SK-N-SH (cell line): ENCODE measurements at regions not wholly inside any gene's neighbourhood (a gene's known extent, or its start where the extent isn't known, plus 50 kb on each side); places are given as distances from the start of the nearest gene placed in this dataset.

ENCODE experiments used
- EZH2phosphoT487 ChIP-seq: fragments of 200-600 bp; sonication (generic); IDR thresholded peaks from 2 replicates; pipeline ENCODE4 v1.6.1; 2017; ENCODE audit warnings: low read depth, mixed run types, mild to moderate bottlenecking, antibody characterized with exemption, moderate library complexity, borderline replicate concordance
- FOSL2 ChIP-seq: IDR thresholded peaks from 2 replicates; pipeline ENCODE4 v1.4.0; 2012; ENCODE audit warnings: low read depth, mild to moderate bottlenecking, moderate library complexity, borderline replicate concordance
- POLR2AphosphoS5 ChIP-seq: IDR thresholded peaks from 2 replicates; pipeline ENCODE4 v1.6.1; 2012; ENCODE audit warnings: low read depth, low read length
- RAD21 ChIP-seq: IDR thresholded peaks from 2 replicates; pipeline ENCODE4 v1.6.1; 2012; ENCODE audit warnings: mild to moderate bottlenecking, low read length
- SMC3 ChIP-seq: IDR thresholded peaks from 2 replicates; pipeline ENCODE4 v1.6.1; 2012; ENCODE audit warnings: low read depth, low read length, improper control_type of control experiment
- TAF1 ChIP-seq: IDR thresholded peaks from 2 replicates; pipeline ENCODE4 v1.6.1; 2012; ENCODE audit warnings: low read depth, mild to moderate bottlenecking, low read length, moderate library complexity, borderline replicate concordance
- TEAD4 ChIP-seq: IDR thresholded peaks from 2 replicates; pipeline ENCODE4 v1.4.0; 2012; ENCODE audit warnings: mild to moderate bottlenecking, borderline replicate concordance; ENCODE audit not compliant: insufficient read depth
- YY1 ChIP-seq: IDR thresholded peaks from 2 replicates; pipeline ENCODE4 v1.4.0; 2012; ENCODE audit warnings: low read depth, mild to moderate bottlenecking
- TF ChIP-seq, protein P1 (sequence below): fragments of 200-600 bp; sonication (generic); IDR thresholded peaks from 2 replicates; pipeline ENCODE4 v1.6.1; 2017; ENCODE audit warnings: antibody characterized with exemption, mild to moderate bottlenecking, moderate library complexity
- TF ChIP-seq, protein P2 (sequence below): IDR thresholded peaks from 2 replicates; pipeline ENCODE4 v1.4.0; 2012; ENCODE audit warnings: low read depth
- TF ChIP-seq, protein P3 (sequence below): IDR thresholded peaks from 2 replicates; pipeline ENCODE4 v1.4.0; 2012; ENCODE audit warnings: low read depth, borderline replicate concordance

DNA sequence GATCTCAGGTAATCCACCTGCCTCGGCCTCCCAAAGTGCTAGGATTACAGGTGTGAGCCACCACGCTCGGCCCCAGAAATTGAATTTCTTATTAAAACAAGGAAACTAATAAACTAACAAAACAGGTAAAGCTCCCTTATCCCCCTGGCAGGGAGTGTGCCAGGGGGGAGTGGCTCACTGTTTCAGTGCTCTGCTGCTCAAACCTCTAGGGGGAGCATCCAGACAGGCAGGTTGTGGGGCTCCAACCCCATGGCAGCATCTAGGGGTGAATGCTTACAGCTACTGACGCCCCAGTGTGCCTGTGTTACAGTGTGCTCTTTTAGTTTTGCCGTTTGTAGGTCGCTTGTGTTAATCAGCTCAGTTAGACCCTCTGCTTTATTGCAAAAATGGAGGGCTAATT lies 605.0 kb downstream of the GABRG1 start:
- TF ChIP-seq, protein P1, sequence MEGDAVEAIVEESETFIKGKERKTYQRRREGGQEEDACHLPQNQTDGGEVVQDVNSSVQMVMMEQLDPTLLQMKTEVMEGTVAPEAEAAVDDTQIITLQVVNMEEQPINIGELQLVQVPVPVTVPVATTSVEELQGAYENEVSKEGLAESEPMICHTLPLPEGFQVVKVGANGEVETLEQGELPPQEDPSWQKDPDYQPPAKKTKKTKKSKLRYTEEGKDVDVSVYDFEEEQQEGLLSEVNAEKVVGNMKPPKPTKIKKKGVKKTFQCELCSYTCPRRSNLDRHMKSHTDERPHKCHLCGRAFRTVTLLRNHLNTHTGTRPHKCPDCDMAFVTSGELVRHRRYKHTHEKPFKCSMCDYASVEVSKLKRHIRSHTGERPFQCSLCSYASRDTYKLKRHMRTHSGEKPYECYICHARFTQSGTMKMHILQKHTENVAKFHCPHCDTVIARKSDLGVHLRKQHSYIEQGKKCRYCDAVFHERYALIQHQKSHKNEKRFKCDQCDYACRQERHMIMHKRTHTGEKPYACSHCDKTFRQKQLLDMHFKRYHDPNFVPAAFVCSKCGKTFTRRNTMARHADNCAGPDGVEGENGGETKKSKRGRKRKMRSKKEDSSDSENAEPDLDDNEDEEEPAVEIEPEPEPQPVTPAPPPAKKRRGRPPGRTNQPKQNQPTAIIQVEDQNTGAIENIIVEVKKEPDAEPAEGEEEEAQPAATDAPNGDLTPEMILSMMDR: no peak
- TF ChIP-seq, protein P2, sequence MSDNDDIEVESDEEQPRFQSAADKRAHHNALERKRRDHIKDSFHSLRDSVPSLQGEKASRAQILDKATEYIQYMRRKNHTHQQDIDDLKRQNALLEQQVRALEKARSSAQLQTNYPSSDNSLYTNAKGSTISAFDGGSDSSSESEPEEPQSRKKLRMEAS: no peak
- TF ChIP-seq TAF1: no peak
- no peak for TF ChIP-seq SMC3
- TF ChIP-seq TEAD4: no peak
- TF ChIP-seq EZH2phosphoT487: no peak
- TF ChIP-seq, protein P3, sequence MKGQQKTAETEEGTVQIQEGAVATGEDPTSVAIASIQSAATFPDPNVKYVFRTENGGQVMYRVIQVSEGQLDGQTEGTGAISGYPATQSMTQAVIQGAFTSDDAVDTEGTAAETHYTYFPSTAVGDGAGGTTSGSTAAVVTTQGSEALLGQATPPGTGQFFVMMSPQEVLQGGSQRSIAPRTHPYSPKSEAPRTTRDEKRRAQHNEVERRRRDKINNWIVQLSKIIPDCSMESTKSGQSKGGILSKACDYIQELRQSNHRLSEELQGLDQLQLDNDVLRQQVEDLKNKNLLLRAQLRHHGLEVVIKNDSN: no peak
- no peak for TF ChIP-seq RAD21
- no peak for TF ChIP-seq YY1
- no peak for TF ChIP-seq POLR2AphosphoS5
- no peak for TF ChIP-seq FOSL2
